Neutrophil (primary cell): ENCODE measurements at regions not wholly inside any gene's neighbourhood (a gene's known extent, or its start where the extent isn't known, plus 50 kb on each side); places are given as distances from the start of the nearest gene placed in this dataset.

Experiments used
- H3K27ac ChIP-seq: fragments of 200-600 bp; sonication (generic); 2 replicates; pipeline ENCODE4 v1.5.1; 2016; ENCODE audit warnings: mild to moderate bottlenecking, moderate library complexity
- H3K27me3 ChIP-seq: fragments of 200-600 bp; sonication (generic); 2 replicates; pipeline ENCODE4 v1.6.0; 2016; ENCODE audit warnings: mild to moderate bottlenecking
- H3K36me3 ChIP-seq: fragments of 200-600 bp; sonication (generic); 2 replicates; pipeline ENCODE4 v1.5.1; 2017
- H3K4me1 ChIP-seq, 2 experiments: fragments of 200-600 bp in 1 of 2; sonication (generic) in 1 of 2; 1 replicate in 1 of 2; 2 replicates in 1 of 2; pipeline versions ENCODE4 v1.5.1 to v1.6.1; 2013 to 2016; ENCODE audit warnings: low read depth in 1 of 2, low read length in 1 of 2, mild to moderate bottlenecking in 1 of 2, moderate library complexity in 1 of 2; ENCODE audit not compliant: control insufficient read depth in 1 of 2, insufficient read depth in 1 of 2
- H3K4me3 ChIP-seq, 2 experiments: fragments of 200-600 bp in 1 of 2; sonication (generic) in 1 of 2; 1 replicate in 1 of 2; 2 replicates in 1 of 2; pipeline ENCODE4 v1.5.1; 2013 to 2016; ENCODE audit warnings: low read depth in 1 of 2, low read length in 1 of 2, mild to moderate bottlenecking in 1 of 2, moderate library complexity in 1 of 2
- H3K9me3 ChIP-seq: fragments of 200-600 bp; sonication (generic); 2 replicates; pipeline ENCODE4 v1.5.1; 2016
- CTCF ChIP-seq: fragments of 200-600 bp; sonication (generic); IDR thresholded peaks from 2 replicates; pipeline ENCODE4 v1.5.1; 2016; ENCODE audit warnings: antibody characterized with exemption

GRCh38 chr2:2912731-2913130, 464.9 kb downstream of the EIPR1 start:
- Histone ChIP-seq H3K27ac (no peak overlapping the region), H3K4me1 (no peaks in the 10 kb centered on the region), H3K36me3 (no peaks in the 10 kb centered on the region), H3K27me3 (no peaks in the 10 kb centered on the region), H3K9me3 (no peaks in the 10 kb centered on the region), H3K4me3 (no peak overlapping the region)
- no peak for TF ChIP-seq CTCF

GRCh38 chr2:2912293-2912692, 465.3 kb downstream of the EIPR1 start:
- no peaks in the 10 kb centered on the region for H3K4me1 ChIP-seq
- H3K27me3 ChIP-seq = no peaks in the 10 kb centered on the region
- H3K36me3 ChIP-seq = no peaks in the 10 kb centered on the region
- no peaks in the 10 kb centered on the region for H3K9me3 ChIP-seq
- TF ChIP-seq CTCF = no peak
- no peak overlapping the region for H3K4me3 ChIP-seq
- H3K27ac ChIP-seq = no peak overlapping the region

- no peaks in the 10 kb centered on the region for H3K27me3 ChIP-seq
- H3K9me3 ChIP-seq = no peaks in the 10 kb centered on the region
- H3K4me1 ChIP-seq = no peaks in the 10 kb centered on the region
- H3K36me3 ChIP-seq = no peaks in the 10 kb centered on the region
- H3K4me3 ChIP-seq = no peak overlapping the region
- no peak overlapping the region for H3K27ac ChIP-seq
- no peak for TF ChIP-seq CTCF
Observed at GRCh38 chr2:2910259-2910658, 467.4 kb downstream of the EIPR1 start.

GRCh38 chr2:2909086-2910035, 468.3 kb downstream of the EIPR1 start:
- Histone ChIP-seq H3K27me3 (no peaks in the 10 kb centered on the region), H3K4me3 (no peak overlapping the region), H3K36me3 (no peaks in the 10 kb centered on the region), H3K4me1 (no peaks in the 10 kb centered on the region), H3K9me3 (no peaks in the 10 kb centered on the region), H3K27ac (no peak overlapping the region)
- no peak for TF ChIP-seq CTCF

- H3K4me1 ChIP-seq = peaks cover 9 to 18% of the 10 kb centered on the region in 2 experiments
- H3K36me3 ChIP-seq = no peaks in the 10 kb centered on the region
- no peak overlapping the region for H3K4me3 ChIP-seq
- H3K9me3 ChIP-seq = no peaks in the 10 kb centered on the region
- no peak overlapping the region for H3K27ac ChIP-seq
- TF ChIP-seq CTCF = no peak
- H3K27me3 ChIP-seq = no peaks in the 10 kb centered on the region
Observed at GRCh38 chr2:2906091-2906490, 471.5 kb downstream of the EIPR1 start.
